Stimulated activated naive B cell treated with anti-CD40 and anti-IgM and Interleukin-4, amounts not matched to agents 10 μg/mL and 1 μg/mL and 100 μg/mL, for 72 hours (primary cell): ENCODE measurements at regions not wholly inside any gene's neighbourhood (a gene's known extent, or its start where the extent isn't known, plus 50 kb on each side); places are given as distances from the start of the nearest gene placed in this dataset.

ENCODE experiments used
- ATAC-seq, 2 donors: fragments of 150-1000 bp; cut with Tn5 transposase; replicated peaks; 2 replicates each; pipeline ENCODE4 v1.10.0; 2021; ENCODE audit warnings: moderate library complexity in 1 of 2
- DNase-seq: peaks from one replicate; pipeline ENCODE4 v3.0.0; 2021
- H3K27ac Mint-ChIP-seq: one replicate; pipeline ENCODE4 v1.8.0; 2022; ENCODE audit warnings: mild to moderate bottlenecking, mixed read lengths
- H3K27me3 Mint-ChIP-seq, 2 donors: one replicate each; pipeline ENCODE4 v1.8.0; 2022; ENCODE audit warnings: mixed read lengths in 2 of 2
- H3K36me3 Mint-ChIP-seq, 2 donors: one replicate each; pipeline ENCODE4 v1.8.0; 2022; ENCODE audit warnings: mixed read lengths in 2 of 2, mild to moderate bottlenecking in 1 of 2
- H3K4me1 Mint-ChIP-seq, 2 donors: one replicate each; pipeline ENCODE4 v1.8.0; 2022; ENCODE audit warnings: mixed read lengths in 2 of 2, mild to moderate bottlenecking in 1 of 2
- H3K4me3 Mint-ChIP-seq, 2 donors: one replicate each; pipeline ENCODE4 v1.8.0; 2022; ENCODE audit warnings: mild to moderate bottlenecking in 2 of 2, mixed read lengths in 2 of 2, moderate library complexity in 1 of 2
- H3K9me3 Mint-ChIP-seq, 2 donors: one replicate each; pipeline ENCODE4 v1.8.0; 2022; ENCODE audit warnings: mixed read lengths in 2 of 2, mild to moderate bottlenecking in 1 of 2

DNA sequence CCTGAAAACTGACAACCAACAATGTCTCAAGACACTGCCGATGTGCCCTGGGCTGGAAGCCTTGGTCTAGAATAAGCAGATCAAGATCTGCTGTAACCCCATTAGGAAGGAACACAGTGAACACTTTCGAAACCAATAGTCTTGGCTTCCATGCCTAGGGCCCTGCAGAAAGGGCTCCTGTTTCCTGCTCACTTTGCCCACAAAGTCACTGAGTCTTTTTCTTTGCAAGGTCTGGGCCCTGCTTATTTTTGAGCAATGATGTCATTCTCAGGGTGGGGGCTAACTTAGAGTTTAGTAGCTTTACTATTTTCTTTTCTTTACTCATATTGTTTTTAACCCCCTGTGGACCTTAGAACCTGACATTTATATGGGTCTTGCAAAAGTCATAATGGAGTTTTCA, 704.2 kb upstream of the TMEM132C start:
- DNase-seq: no peak
- no peak overlapping the region for H3K27ac Mint-ChIP-seq
- ATAC-seq: no peak
- no peak overlapping the region for H3K4me3 Mint-ChIP-seq
- peaks cover 5 to 8% of the 10 kb centered on the region in 2 donors for H3K9me3 Mint-ChIP-seq
- peaks cover 0 to 5% of the 10 kb centered on the region in 2 donors for H3K4me1 Mint-ChIP-seq
- H3K36me3 Mint-ChIP-seq: no peaks in the 10 kb centered on the region
- no peaks in the 10 kb centered on the region for H3K27me3 Mint-ChIP-seq

DNA sequence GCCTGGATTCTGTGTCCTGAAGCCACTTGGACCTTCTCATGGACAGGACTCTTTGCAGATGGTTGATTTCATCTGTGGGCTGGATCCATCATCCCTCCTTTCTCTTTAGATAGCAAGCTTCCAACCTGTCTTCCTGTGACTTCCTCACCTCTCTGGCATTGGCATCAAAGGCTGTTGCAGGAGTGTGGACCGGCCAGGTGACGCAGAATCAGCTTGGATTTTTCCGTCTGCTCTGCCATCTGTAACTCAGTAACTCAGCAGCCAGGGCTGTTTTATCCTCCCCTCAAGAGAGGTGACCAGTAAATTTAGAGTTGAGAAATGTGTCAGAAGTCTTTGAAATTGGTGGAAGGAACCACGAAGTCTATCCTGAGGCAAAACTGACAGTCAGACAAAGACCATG, 701.7 kb upstream of the TMEM132C start:
- Mint-ChIP-seq H3K27me3 (no peaks in the 10 kb centered on the region), H3K36me3 (no peaks in the 10 kb centered on the region), H3K4me1 (no peaks in the 10 kb centered on the region), H3K27ac (no peak overlapping the region), H3K4me3 (no peak overlapping the region), H3K9me3 (peaks cover 9 to 23% of the 10 kb centered on the region in 2 donors)
- no peak for ATAC-seq
- no peak for DNase-seq

- no peaks in the 10 kb centered on the region for H3K36me3 Mint-ChIP-seq
- no peaks in the 10 kb centered on the region for H3K4me1 Mint-ChIP-seq
- no peaks in the 10 kb centered on the region for H3K27me3 Mint-ChIP-seq
- no peak overlapping the region for H3K27ac Mint-ChIP-seq
- no peak overlapping the region for H3K4me3 Mint-ChIP-seq
- no peak for ATAC-seq
- no peak for DNase-seq
- H3K9me3 Mint-ChIP-seq: peaks cover 9 to 27% of the 10 kb centered on the region in 2 donors
These were observed 699.4 kb upstream of the TMEM132C start for GRCh38 chr12:127567531-127567930.

GRCh38 chr12:127570387-127570786, 696.6 kb upstream of the TMEM132C start:
- Mint-ChIP-seq H3K27me3 (no peaks in the 10 kb centered on the region), H3K27ac (no peak overlapping the region), H3K4me3 (no peak overlapping the region), H3K9me3 (peaks cover 7 to 25% of the 10 kb centered on the region in 2 donors), H3K4me1 (no peaks in the 10 kb centered on the region), H3K36me3 (no peaks in the 10 kb centered on the region)
- no peak for ATAC-seq
- DNase-seq: no peak

DNA sequence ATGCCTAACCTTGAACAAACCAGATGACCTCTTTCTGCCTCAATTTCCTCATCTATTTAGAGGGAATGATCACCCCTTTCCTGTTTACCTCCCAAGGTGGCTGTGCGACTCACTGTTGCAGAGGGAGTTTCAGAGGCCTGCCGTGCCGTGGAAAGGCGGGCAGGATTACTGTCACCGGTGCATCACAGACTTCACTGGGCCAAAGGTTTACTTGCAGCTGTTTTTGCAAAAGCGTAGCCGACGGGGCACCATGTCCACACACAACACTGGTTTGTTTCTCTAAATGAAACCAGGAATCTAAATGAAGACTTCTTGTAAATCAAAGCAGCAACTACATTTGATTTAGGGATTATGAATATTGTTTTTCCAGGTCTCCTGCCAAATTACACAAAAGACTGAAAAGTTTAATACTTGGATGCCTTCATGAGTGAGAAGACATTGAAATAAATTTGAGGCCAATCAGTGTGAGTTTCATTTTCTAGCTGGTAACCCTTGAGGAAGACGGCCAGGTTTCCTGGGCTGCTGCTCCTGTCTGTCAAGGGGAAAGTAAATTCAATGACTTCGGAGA, 696.1 kb upstream of the TMEM132C start:
- no peak overlapping the region for H3K4me3 Mint-ChIP-seq
- DNase-seq (no peak), ATAC-seq (no peak)
- peaks cover 7 to 27% of the 10 kb centered on the region in 2 donors for H3K9me3 Mint-ChIP-seq
- no peaks in the 10 kb centered on the region for H3K4me1 Mint-ChIP-seq
- H3K27ac Mint-ChIP-seq: no peak overlapping the region
- H3K36me3 Mint-ChIP-seq: no peaks in the 10 kb centered on the region
- H3K27me3 Mint-ChIP-seq: no peaks in the 10 kb centered on the region

- H3K36me3 Mint-ChIP-seq: no peaks in the 10 kb centered on the region
- H3K9me3 Mint-ChIP-seq: peaks cover 7 to 27% of the 10 kb centered on the region in 2 donors
- H3K4me1 Mint-ChIP-seq: no peaks in the 10 kb centered on the region
- ATAC-seq: no peak
- H3K27ac Mint-ChIP-seq: no peak overlapping the region
- DNase-seq: no peak
- no peak overlapping the region for H3K4me3 Mint-ChIP-seq
- H3K27me3 Mint-ChIP-seq: no peaks in the 10 kb centered on the region
These were observed 695.4 kb upstream of the TMEM132C start for GRCh38 chr12:127571578-127571977.

- ATAC-seq: no peak
- no peaks in the 10 kb centered on the region for H3K4me1 Mint-ChIP-seq
- H3K27ac Mint-ChIP-seq: no peak overlapping the region
- no peaks in the 10 kb centered on the region for H3K36me3 Mint-ChIP-seq
- H3K9me3 Mint-ChIP-seq: peaks cover 1 to 4% of the 10 kb centered on the region in 2 donors
- no peak overlapping the region for H3K4me3 Mint-ChIP-seq
- DNase-seq: no peak
- no peaks in the 10 kb centered on the region for H3K27me3 Mint-ChIP-seq
These were observed 687.5 kb upstream of the TMEM132C start for GRCh38 chr12:127579446-127579845.

GRCh38 chr12:127582074-127582473, 684.9 kb upstream of the TMEM132C start:
- Mint-ChIP-seq H3K4me3 (no peak overlapping the region), H3K36me3 (no peaks in the 10 kb centered on the region), H3K27ac (no peak overlapping the region), H3K4me1 (no peaks in the 10 kb centered on the region), H3K9me3 (peaks cover 0 to 4% of the 10 kb centered on the region in 2 donors), H3K27me3 (no peaks in the 10 kb centered on the region)
- no peak for DNase-seq
- ATAC-seq: no peak

DNA sequence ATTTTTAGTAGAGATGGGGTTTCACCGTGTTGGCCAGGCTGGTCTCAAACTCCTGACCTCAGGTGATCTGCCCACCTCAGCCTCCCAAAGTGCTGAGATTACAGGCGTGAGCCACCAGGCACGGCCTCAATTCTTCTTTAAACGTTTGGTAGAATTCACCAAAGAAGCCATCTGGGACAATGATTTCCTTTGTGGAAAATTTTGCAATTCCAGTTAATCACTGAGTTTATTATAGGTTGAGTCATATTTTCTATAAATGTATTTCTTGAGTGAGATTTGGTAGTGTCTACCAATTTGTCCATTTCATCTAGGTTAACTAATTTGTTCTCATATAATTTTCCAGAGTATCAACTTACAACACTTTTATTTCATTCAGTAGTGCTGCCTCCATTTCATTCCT, 683.9 kb upstream of the TMEM132C start:
- ATAC-seq (no peak), DNase-seq (no peak)
- H3K27me3 Mint-ChIP-seq: no peaks in the 10 kb centered on the region
- no peaks in the 10 kb centered on the region for H3K36me3 Mint-ChIP-seq
- H3K4me1 Mint-ChIP-seq: no peaks in the 10 kb centered on the region
- peaks cover 4% of the 10 kb centered on the region in 2 donors for H3K9me3 Mint-ChIP-seq
- H3K4me3 Mint-ChIP-seq: no peak overlapping the region
- no peak overlapping the region for H3K27ac Mint-ChIP-seq

GRCh38 chr12:127588249-127588648, 678.7 kb upstream of the TMEM132C start:
- no peak overlapping the region for H3K4me3 Mint-ChIP-seq
- no peak overlapping the region for H3K27ac Mint-ChIP-seq
- no peaks in the 10 kb centered on the region for H3K4me1 Mint-ChIP-seq
- ATAC-seq: no peak
- no peak for DNase-seq
- peaks cover 4 to 5% of the 10 kb centered on the region in 2 donors for H3K9me3 Mint-ChIP-seq
- no peaks in the 10 kb centered on the region for H3K27me3 Mint-ChIP-seq
- no peaks in the 10 kb centered on the region for H3K36me3 Mint-ChIP-seq

DNA sequence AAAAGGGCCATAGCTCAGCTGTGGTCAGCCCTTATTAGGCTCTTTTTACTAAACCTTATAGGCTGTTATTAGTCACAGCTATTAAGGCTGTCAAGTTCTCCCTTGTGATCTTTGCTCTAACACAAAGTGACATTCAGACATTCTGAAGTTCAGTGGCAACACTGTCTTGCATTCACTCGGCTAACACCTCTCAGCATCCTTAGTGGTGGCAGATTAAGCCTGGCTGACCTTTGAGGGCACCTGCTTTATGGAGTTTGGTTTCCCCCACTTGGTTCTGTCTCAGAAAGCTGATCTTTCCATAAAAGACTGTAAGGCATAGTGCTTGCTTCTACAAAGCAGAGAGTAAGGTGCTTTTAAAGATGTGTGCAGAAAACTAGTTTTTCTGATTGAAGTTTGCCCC, 677.4 kb upstream of the TMEM132C start:
- ATAC-seq (no peak), DNase-seq (no peak)
- no peak overlapping the region for H3K4me3 Mint-ChIP-seq
- no peaks in the 10 kb centered on the region for H3K36me3 Mint-ChIP-seq
- H3K9me3 Mint-ChIP-seq: peaks cover 4 to 5% of the 10 kb centered on the region in 2 donors
- H3K27ac Mint-ChIP-seq: no peak overlapping the region
- H3K4me1 Mint-ChIP-seq: no peaks in the 10 kb centered on the region
- H3K27me3 Mint-ChIP-seq: no peaks in the 10 kb centered on the region

GRCh38 chr12:127590868-127591267, 676.1 kb upstream of the TMEM132C start:
- H3K9me3 Mint-ChIP-seq: peaks cover 4 to 5% of the 10 kb centered on the region in 2 donors
- ATAC-seq: no peak
- H3K27me3 Mint-ChIP-seq: no peaks in the 10 kb centered on the region
- no peaks in the 10 kb centered on the region for H3K4me1 Mint-ChIP-seq
- H3K36me3 Mint-ChIP-seq: no peaks in the 10 kb centered on the region
- H3K27ac Mint-ChIP-seq: no peak overlapping the region
- no peak for DNase-seq
- H3K4me3 Mint-ChIP-seq: no peak overlapping the region

- Mint-ChIP-seq H3K4me1 (no peaks in the 10 kb centered on the region), H3K36me3 (no peaks in the 10 kb centered on the region), H3K27me3 (no peaks in the 10 kb centered on the region), H3K4me3 (no peak overlapping the region), H3K27ac (no peak overlapping the region), H3K9me3 (peaks cover 1 to 4% of the 10 kb centered on the region in 2 donors)
- no peak for DNase-seq
- ATAC-seq: no peak
These were observed 674.7 kb upstream of the TMEM132C start for GRCh38 chr12:127592245-127592644.

DNA sequence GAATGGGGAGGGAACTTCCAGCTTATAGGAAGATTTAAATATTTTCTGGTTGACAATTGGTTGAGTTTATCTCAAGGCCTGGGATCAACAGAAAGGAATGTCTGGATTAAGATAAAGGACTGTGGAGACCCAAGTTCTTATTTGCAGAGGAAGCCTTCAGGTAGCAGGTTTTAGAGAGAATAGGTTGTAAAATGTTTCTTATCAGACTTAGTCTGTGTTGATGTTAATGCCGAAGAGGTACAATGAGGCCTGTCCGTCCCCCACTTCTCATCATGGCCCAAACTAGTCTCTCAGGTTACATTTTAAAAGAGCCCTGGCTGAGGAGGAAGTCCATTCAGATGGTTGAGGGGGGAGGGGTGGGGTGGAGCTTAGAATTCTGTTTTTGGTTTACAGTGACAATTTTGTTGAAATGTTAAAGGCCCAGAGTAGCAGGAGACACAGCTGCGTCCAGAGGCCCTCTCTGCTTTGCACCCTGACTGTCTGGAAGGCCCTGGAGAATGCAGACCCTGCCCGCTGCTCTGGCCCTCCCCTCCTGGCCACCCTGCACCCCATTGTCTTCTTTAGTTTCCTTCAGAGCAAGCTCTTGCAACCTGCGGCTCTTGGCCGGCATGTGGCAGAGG, 672.5 kb upstream of the TMEM132C start:
- Mint-ChIP-seq H3K4me3 (no peak overlapping the region), H3K4me1 (no peaks in the 10 kb centered on the region), H3K36me3 (no peaks in the 10 kb centered on the region), H3K27ac (no peak overlapping the region), H3K9me3 (peaks cover 1 to 2% of the 10 kb centered on the region in 2 donors), H3K27me3 (no peaks in the 10 kb centered on the region)
- DNase-seq (no peak), ATAC-seq (no peak)

DNA sequence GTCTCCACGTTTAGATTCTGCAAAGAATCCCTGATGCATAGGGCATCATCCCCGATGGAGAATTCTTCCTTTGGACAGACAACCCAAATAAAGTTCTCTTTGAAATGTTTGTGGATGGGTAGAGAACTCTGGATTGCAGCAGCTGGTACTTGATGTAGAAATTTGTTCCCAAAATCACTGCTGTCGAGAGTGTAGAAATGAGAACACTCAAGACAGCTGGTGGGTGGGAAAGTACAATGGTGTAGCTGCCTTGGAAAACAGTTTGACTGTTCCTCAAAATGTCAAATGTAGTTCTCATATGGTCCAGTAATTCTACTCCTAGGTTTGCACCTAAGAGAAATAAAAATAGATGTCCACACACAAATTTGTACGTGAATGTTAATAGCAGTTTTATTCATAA, 671.5 kb upstream of the TMEM132C start:
- ATAC-seq (no peak), DNase-seq (no peak)
- Mint-ChIP-seq H3K27ac (no peak overlapping the region), H3K27me3 (no peaks in the 10 kb centered on the region), H3K4me3 (no peak overlapping the region), H3K4me1 (no peaks in the 10 kb centered on the region), H3K36me3 (no peaks in the 10 kb centered on the region), H3K9me3 (peaks cover 1 to 3% of the 10 kb centered on the region in 2 donors)
